HG03159 (cell line): ENCODE measurements at regions not wholly inside any gene's neighbourhood (a gene's known extent, or its start where the extent isn't known, plus 50 kb on each side); places are given as distances from the start of the nearest gene placed in this dataset.
A peak's percentile ranks its signal among the peaks of the same experiment; 100 is the strongest.

ENCODE experiments used
- ATAC-seq: cut with Tn5 transposase; IDR thresholded peaks from one replicate; pipeline ENCODE4 v1.9.1; 2021; ENCODE audit warnings: mild to moderate bottlenecking, moderate library complexity; ENCODE audit not compliant: unreplicated experiment

DNA sequence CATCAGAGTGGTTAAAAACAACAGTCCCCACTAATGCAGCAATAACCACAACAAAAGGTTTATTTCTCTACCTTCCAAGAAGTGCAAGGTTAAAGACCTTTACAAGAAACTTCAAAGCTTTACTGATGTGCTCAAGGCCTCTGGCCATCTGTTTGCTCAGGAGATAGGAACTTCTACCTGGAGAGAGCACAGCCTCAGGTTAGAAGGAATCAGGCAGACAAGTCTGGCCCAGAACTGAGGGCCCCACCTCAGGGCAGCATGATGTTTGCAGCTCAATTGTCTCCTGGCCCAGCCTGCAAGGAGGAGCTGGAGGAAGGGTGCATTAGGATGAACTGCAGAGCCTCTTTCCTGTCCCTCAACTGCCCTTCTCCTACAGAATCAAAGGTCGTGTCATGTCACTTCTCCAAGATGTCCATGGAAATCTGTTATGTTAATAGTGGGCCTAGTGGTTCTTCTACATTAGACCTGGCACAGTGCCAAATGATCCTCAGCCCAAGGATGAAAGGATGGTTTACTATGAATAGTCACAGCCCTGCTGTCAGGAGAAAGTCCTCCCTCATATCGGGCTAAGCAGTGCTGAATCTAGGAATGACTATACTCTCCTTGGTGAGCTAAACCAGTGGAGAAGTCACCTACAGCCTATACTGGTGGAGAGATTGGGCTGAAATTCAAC, 98.9 kb upstream of the NTRK2 start:
- ATAC-seq, result no peak

DNA sequence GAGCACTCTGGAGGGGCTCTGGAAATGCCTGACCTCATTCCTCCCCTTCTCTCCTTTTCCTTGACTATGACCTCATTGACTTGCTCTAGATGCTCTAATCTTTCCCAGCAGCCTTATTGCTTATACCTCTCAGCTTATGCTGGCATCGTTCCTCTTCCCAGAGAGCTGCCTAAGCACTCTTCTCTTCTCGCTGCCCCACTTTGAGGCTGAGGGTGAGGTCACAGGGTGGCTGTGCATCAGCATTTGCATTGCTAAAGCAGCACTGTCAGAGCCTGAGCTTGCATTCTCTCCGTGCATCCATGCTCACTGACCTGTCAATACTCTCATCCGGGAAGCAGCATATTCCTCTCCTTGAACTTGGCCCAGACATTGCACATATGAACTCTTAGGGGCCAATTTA, 96.4 kb upstream of the NTRK2 start:
- no peak for ATAC-seq

DNA sequence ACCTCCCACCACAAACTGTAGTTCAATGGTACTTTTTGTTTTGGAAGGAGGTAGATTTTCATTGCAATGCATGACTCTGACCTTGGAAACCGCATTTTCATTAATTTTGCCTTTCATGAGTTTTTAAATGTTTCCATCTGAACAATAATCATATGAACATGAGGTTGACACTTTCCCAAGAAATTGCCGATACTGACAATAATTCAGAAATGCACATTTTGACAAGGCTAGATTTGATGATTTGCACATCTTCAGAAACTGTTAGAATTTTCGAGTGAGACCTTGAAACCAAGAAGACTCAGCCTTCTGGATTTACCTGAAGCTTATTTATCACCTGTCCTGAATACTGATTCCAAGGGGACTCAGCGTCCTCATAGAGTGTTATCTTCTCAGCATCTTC, 93.8 kb upstream of the NTRK2 start:
- no peak for ATAC-seq

DNA sequence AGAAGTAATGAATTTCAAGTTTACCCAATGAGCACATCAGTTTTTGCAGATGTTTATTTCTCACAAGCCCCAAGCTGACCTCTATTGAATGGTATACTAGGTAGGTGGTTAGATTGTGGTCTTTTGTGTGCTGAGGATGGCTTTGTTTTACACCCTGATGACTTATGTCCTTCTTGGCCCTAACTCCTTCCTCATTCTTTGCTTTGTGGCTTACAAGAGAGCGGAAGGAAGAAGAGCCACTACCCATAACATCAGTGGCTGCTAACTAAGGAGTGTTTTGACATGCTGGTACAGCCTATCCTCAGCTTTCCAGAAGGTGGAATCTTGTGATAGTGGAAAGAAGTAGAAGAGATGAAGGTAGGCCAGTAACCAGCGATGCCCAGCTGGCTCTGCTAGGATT, 85.7 kb upstream of the NTRK2 start:
- ATAC-seq, result no peak

DNA sequence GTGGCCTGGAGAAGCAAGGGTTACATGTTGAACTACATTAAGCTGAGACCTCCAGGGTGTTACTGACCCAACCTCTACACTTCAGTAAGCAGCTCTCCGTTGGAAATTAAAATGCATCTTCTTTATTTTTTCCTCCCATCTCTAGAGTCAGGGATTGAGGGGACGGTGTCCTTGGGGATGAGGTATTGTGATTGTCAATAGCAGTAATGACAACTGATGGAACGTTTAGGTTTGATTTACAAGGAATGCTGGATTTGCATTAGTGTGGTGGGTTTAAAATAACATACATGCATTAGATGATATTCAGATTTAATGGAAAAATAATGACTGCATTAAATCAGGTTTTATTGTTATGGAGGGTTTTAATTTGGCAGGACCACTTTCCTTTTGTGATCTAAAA, 82.9 kb upstream of the NTRK2 start:
- ATAC-seq, result no peak

DNA sequence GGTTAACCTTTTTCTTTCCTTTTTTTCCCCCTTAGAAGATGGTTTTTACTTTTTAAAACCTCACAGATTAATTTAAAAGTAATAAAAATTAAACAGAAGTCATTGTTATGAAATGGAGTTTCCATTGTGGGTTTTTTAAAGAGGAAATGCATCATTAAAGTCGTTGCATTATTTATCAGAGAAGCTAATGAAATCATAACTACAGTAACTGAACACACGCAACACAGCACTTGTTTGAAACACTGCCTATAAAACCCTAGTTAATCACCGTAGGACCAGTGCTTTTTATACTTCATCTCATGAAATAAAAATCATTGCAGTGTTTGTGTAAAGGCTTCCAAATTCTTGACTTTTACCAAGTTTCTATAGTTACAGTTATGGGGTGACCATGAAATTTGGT, 82.4 kb upstream of the NTRK2 start:
- no peak for ATAC-seq

DNA sequence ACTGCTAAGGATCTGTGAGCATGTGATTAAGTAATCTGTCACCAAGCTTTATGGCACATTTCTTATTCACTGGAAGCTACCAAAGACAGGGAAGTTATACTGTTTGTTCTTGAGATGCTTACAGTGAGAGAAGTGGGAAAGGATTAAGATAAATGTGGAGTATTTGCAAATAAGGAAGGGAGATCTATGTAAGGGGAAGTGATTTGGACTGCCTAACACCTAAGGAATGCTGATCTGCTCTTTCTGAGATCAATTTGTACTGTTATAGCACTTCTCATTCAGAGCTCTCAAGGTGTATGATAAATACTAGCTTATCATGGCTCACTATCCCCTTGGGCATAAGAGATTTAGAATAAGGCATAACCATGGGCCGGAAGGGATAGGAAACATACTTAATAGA, 80.0 kb upstream of the NTRK2 start:
- no peak for ATAC-seq

DNA sequence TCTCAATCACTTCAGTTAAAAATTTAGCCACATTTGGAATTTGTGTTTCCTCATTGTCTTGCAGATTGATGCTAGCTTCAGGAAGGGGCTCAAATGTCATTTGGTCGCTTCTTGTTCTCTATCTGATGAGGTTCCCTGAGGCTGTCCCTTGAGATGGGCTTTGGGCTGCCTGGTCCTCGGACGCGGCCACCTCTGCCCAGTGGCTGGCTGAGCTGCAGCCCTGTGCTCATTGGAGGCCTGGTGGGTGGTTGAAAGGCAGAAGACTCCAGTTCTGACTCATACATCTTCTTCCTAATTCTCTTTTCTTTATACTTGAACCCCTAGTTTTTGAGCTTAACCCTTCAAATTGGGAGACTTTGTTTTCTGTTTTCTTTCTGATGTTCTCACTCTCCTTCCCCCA, 78.8 kb upstream of the NTRK2 start:
- ATAC-seq, result no peak

DNA sequence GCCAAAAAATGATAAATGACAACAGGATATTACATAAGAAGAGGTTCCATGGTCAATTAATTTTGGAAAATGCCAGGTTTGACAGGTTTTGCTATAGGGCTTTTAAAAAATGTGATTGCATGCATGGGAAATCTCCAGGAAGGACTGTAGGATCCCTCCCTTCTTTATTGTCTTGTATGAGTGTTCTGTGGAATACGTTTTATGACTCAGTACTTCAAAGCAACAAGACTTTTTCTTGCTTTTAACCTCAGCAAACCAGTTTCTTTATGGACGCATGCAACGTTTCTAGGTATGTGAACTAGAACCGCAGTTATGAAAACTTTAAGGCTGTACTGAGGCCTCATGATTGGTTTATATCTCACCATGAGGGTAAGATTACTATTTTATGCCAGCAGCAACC, 76.6 kb upstream of the NTRK2 start:
- ATAC-seq, result no peak

DNA sequence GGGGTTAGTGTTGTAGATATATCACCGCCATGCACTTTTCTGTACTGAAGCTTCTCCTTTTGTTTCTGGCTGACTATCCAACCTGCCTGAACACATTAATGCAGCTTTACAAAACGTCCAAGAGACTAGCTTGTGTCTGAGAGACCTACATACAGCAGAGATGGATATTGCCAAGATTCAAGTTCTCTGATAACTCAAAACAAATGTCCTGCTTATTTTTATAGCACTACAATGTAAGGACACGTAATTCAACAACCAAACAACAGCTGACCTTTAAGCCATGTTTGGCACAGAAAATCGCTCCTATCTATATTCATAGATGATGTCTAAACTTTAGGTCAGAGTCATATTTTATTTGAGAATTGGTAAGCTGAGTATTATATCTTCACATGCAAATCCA, 76.2 kb upstream of the NTRK2 start:
- ATAC-seq, result no peak

DNA sequence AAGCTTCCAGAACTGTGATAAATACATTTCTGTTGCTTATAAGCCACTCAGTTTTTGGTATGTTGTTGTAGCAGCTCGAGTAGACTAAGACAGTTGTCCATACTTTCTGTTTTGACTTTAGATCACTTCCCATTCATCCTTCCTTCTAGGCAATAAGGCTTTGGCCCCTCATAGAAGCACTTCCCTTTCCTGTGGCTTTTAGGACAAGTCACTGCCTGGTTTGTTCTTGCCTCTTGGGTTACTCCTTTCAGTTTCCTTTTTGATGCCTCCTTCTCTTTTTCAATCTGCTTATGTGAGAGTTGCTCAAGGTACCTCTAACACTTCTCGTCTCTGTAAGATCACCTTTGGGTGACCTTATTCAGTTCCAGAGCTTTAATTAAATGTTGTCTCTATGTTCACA, 72.4 kb upstream of the NTRK2 start:
- peak; percentile 97 for ATAC-seq

DNA sequence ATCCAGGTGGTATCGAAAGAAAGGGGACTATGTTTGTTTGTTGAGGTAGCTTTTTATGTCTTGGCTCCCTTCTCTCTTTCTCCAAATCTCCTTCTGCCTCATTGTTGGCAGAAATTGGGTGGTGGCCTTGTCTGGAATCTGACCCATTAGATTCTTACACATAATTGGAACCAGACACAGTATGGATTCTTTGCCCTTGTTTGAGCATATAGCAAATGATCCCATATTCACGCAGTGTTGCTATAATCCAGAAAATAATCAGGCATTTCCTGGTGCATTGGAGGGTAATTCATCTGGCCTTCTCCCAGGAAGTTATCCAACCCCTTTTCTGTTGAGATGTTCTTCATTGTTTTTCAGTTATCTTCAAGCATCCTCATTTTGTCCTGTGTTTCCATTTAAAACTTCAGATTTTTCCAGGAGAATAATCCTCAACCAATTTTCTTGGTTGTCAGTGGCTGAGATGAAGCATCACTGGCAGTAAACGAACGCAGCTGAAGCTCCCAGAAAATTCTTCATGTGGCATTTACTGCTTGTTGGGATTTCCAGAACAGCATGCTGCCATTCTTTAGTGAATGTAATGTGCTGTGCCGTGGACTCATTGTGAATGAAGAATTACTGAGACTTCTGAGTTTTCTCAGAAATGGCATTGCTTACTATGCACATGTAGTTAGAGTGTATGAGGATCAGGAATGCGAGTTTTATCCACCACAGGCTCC, 70.5 kb upstream of the NTRK2 start:
- ATAC-seq, result no peak

DNA sequence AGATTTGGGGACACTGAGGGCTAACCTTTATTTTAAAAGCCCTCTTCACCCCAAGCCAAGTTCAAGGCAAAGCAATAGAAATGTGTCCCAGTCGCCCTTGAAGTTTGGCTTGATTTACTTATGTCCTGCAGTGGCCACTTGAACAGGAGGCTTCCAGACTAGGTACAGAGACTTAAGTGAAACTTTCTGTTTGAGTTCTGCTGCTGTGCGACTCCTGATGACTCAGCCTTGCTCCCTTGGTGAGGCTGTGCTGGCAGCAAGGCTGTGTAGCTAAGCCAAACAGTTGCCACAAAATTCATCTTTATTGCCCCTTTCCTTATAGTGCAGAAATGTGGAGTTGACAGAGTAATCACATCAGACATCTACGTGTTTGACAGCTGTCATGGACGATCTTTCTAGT, 68.8 kb upstream of the NTRK2 start:
- ATAC-seq, result no peak

DNA sequence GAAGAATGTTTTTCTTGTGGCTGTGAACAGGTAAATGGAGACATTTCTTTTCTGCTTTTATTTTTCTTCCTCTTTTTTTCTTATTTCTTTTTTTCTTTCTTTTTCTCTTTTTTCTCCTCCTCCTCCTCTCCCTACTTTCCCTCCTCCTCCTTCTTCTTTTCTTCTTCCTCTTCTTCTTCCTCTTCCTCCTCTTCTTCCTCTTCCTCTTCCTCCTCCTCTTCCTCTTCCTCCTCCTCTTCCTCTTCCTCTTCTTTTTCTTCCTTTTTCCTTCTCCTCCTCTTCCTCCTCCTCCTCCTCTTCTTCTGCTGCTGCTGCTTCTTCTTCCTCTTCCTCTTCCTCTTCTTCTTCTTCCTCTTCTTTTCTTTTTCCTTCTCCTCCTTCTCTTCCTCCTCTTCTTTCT, 65.3 kb upstream of the NTRK2 start:
- no peak for ATAC-seq

DNA sequence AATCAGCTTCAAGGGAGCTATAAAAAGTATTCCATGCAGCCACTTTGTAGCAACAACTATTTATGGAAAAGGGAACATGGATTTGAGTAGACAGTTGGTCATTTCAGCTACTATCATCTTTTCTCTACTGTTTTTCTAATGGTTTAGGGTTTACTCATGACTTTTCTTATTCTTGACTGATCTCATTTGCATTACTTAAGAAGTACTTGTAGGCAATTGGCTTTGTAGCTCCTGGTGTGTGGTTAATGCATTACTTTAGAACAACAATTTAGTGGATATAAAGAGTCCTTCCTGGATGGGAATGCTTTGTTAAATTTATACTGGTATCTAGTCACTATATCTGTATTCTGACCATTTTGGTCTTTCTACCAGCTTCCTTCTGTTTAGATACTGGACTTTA, 59.8 kb upstream of the NTRK2 start:
- ATAC-seq, result no peak

DNA sequence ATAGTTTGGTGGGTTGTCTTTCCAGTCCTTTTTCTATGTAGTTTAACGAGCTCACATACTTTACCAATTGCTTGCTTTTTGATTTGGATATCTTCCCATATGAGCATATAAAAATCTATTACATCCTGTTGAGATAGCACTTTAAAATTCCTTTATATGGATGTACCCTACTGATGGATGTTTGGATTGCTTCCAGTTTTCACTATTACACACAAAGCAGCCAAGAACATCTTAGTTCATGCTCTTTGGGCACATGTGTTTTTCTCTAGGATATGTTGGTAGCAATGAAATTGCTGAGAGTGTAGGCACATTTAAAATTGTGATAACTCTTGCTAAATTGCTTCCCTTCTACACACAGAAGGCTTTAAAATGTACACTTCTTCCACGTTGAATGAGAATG, 56.1 kb upstream of the NTRK2 start:
- no peak for ATAC-seq

DNA sequence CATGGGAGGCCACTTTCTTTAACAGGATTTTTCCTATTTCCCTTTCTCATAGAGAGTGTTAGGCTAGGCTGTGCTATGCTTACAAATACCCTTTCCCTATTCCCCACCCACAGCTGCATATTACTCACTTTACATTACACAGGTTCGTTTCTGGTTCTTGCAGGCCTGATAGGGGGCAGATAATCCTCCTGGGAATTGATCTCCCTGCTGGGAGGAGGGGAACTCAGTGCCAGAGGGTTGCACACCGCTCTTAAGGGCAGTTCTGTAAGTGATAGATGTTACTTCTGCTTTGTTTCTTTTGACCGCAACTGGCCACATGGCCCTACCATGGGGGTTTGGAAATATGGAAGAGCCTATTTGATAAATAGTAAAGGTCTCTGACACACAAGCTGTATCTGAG, 54.0 kb upstream of the NTRK2 start:
- no peak for ATAC-seq

DNA sequence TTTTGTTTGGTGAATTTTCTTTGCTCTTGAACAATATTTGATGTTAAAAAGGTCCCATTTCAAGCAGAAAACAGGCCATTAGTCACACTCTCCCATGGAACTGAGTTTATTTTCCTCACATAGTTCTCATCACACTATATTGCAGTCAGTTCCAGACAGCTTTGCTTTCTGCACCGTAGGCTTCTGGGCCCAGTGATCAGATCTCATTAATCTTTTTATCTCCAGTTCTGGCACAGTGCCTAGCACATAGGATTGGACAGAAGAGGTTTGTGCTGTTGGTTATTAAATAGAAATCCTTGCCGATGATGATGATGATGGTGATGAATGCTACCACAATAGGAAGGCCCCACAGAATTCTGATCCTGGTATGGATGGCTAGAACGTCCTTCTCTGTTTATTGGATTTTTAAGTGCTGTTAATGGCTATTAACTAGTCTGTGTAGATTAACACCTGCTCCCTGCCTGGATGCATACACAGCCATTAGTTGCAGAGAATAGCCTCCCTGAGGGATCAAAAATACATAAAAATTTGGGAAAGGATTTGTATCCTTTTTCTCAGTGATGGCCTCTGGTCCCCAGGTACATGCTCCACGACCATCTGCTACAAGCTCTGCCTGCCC, 52.0 kb upstream of the NTRK2 start:
- ATAC-seq, result no peak
